SK-N-SH (cell line): ENCODE measurements at regions not wholly inside any gene's neighbourhood (a gene's known extent, or its start where the extent isn't known, plus 50 kb on each side); places are given as distances from the start of the nearest gene placed in this dataset.

ENCODE experiments used
- CTCF ChIA-PET: fragments of 300-600, 350-600 bp; formaldehyde crosslinking; extraction: SDS; loops from one replicate; lab custom pipeline; 2021; lab: Yijun Ruan, JAX
- POLR2A ChIA-PET: fragments of 350-600 bp; sonication (Branson Sonifier 250); formaldehyde crosslinking; extraction: SDS; loops from one replicate; lab custom pipeline; 2020; ENCODE audit warnings: antibody characterized with exemption, inconsistent platforms; lab: Yijun Ruan, JAX
- DNase-seq: peaks from one replicate; pipeline ENCODE4 v3.0.0; 2012
- H2AFZ ChIP-seq: fragments of 200-600 bp; sonication (generic); 2 replicates; pipeline ENCODE4 v1.8.1; 2016; ENCODE audit warnings: antibody characterized with exemption, mild to moderate bottlenecking, low read depth
- H3F3A ChIP-seq: fragments of 200-600 bp; sonication (generic); replicated peaks from 2 replicates; pipeline ENCODE3; 2016; ENCODE audit warnings: antibody characterized with exemption, mild to moderate bottlenecking; ENCODE audit not compliant: insufficient read depth
- H3K27ac ChIP-seq, 2 experiments: fragments of 200-500 bp in 1 of 2; fragments of 200-600 bp in 1 of 2; sonication (Bioruptor generic) in 1 of 2; sonication (generic), shearing (Covaris generic) in 1 of 2; 2 replicates each; pipeline versions ENCODE4 v1.5.1 to v1.6.1; 2014 to 2016; ENCODE audit warnings: low read depth in 2 of 2, inconsistent platforms in 1 of 2, low read length in 1 of 2, mild to moderate bottlenecking in 1 of 2, mixed read lengths in 1 of 2
- H3K27me3 ChIP-seq: fragments of 200-600 bp; sonication (generic), shearing (Covaris generic); 2 replicates; pipeline ENCODE4 v1.6.1; 2016; ENCODE audit warnings: mixed run types; ENCODE audit not compliant: insufficient read depth
- H3K36me3 ChIP-seq, 2 experiments: fragments of 200-500 bp in 1 of 2; fragments of 200-600 bp in 1 of 2; sonication (Bioruptor generic) in 1 of 2; sonication (generic) in 1 of 2; replicated peaks in 1 of 2; 2 replicates each; pipeline versions ENCODE3 to v1.5.1; 2014 to 2016; ENCODE audit warnings: low read length in 1 of 2, mild to moderate bottlenecking in 1 of 2; ENCODE audit not compliant: insufficient read depth in 2 of 2, control insufficient read depth in 1 of 2
- H3K4me1 ChIP-seq, 2 experiments: fragments of 200-500 bp in 1 of 2; fragments of 200-600 bp in 1 of 2; sonication (Bioruptor generic) in 1 of 2; sonication (generic), shearing (Covaris generic) in 1 of 2; 2 replicates each; pipeline versions ENCODE4 v1.5.1 to v1.6.1; 2014 to 2016; ENCODE audit warnings: low read depth in 1 of 2, low read length in 1 of 2, mixed run types in 1 of 2; ENCODE audit not compliant: insufficient read depth in 2 of 2, control insufficient read depth in 1 of 2
- H3K4me2 ChIP-seq: fragments of 200-600 bp; sonication (generic), shearing (Covaris generic); 2 replicates; pipeline ENCODE4 v1.6.1; 2017; ENCODE audit warnings: mixed run types
- H3K4me3 ChIP-seq, 2 experiments: fragments of 200-500 bp in 1 of 2; fragments of 200-600 bp in 1 of 2; sonication (Bioruptor generic) in 1 of 2; sonication (generic), shearing (Covaris generic) in 1 of 2; 2 replicates each; pipeline versions ENCODE4 v1.5.1 to v1.8.1; 2014 to 2016; ENCODE audit warnings: low read depth in 2 of 2, inconsistent platforms in 1 of 2, low read length in 1 of 2, mild to moderate bottlenecking in 1 of 2, mixed read lengths in 1 of 2, moderate library complexity in 1 of 2
- H3K79me2 ChIP-seq: fragments of 200-600 bp; sonication (generic); 2 replicates; pipeline ENCODE4 v1.8.1; 2017; ENCODE audit warnings: mild to moderate bottlenecking; ENCODE audit not compliant: insufficient read depth
- H3K9ac ChIP-seq: fragments of 200-600 bp; sonication (generic); 2 replicates; pipeline ENCODE4 v1.6.1; 2017; ENCODE audit warnings: mixed run types
- H3K9me2 ChIP-seq: fragments of 200-600 bp; sonication (generic); 2 replicates; pipeline ENCODE4 v1.6.1; 2017; ENCODE audit warnings: mixed run types
- H3K9me3 ChIP-seq: fragments of 200-600 bp; sonication (generic); 2 replicates; pipeline ENCODE4 v1.6.1; 2017; ENCODE audit warnings: mixed run types, mild to moderate bottlenecking, moderate library complexity
- H4K20me1 ChIP-seq: fragments of 200-600 bp; sonication (generic); 2 replicates; pipeline ENCODE4 v1.6.1; 2017; ENCODE audit warnings: mild to moderate bottlenecking, mixed run types; ENCODE audit not compliant: insufficient read depth
- FOSL2 ChIP-seq: IDR thresholded peaks from 2 replicates; pipeline ENCODE4 v1.4.0; 2012; ENCODE audit warnings: low read depth, mild to moderate bottlenecking, moderate library complexity, borderline replicate concordance
- FOXJ3 ChIP-seq: sonication (generic); formaldehyde crosslinking; IDR thresholded peaks from 2 replicates; pipeline ENCODE4 v1.5.1; 2020; ENCODE audit warnings: mild to moderate bottlenecking, missing genetic modification reagents
- NFIC ChIP-seq: IDR thresholded peaks from 2 replicates; pipeline ENCODE4 v1.4.0; 2012; ENCODE audit warnings: borderline replicate concordance
- NRF1 ChIP-seq: IDR thresholded peaks from 2 replicates; pipeline ENCODE4 v1.6.1; 2012; ENCODE audit warnings: low read depth, mild to moderate bottlenecking, low read length
- POLR2AphosphoS5 ChIP-seq: IDR thresholded peaks from 2 replicates; pipeline ENCODE4 v1.6.1; 2012; ENCODE audit warnings: low read depth, low read length
- RFX5 ChIP-seq: IDR thresholded peaks from 2 replicates; pipeline ENCODE4 v1.6.1; 2012; ENCODE audit warnings: mild to moderate bottlenecking, improper control_type of control experiment, low read length
- TCF12 ChIP-seq: IDR thresholded peaks from 2 replicates; pipeline ENCODE4 v1.4.0; 2012
- TEAD4 ChIP-seq: IDR thresholded peaks from 2 replicates; pipeline ENCODE4 v1.4.0; 2012; ENCODE audit warnings: mild to moderate bottlenecking, borderline replicate concordance; ENCODE audit not compliant: insufficient read depth
- WGBS: methylation state at CpG from one replicate; pipeline ENCODE4 v1.1.6; 2017; ENCODE audit warnings: low lambda C conversion rate; 5-methylcytosine and 5-hydroxymethylcytosine counted together
- TF ChIP-seq, protein P1 (sequence below): IDR thresholded peaks from 2 replicates; pipeline ENCODE4; 2012
- TF ChIP-seq, protein P2 (sequence below): fragments of 200-600 bp; sonication (generic); IDR thresholded peaks from 2 replicates; pipeline ENCODE4 v1.6.1; 2017; ENCODE audit warnings: antibody characterized with exemption, mild to moderate bottlenecking, moderate library complexity

DNA sequence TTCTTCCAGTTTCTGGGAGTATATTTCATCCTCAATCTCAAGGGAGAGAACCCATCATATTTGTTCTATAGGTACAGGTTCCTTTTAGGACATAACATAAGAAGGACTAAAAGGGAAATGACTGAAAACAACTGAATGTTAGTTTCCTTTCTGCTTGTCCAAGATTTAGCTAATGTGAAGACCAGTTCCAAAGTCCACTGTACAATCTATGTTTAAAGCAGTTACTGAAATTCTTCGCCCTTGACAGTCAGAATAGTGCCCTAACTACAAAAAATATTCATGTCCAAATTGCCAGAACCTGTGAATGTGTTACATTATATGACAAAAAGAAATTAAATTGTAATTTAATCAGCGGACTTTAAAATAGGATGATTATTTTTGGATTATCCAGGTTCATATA lies 466.3 kb upstream of the SETBP1 start:
- Histone ChIP-seq H3K79me2 (no peaks in the 10 kb centered on the region), H4K20me1 (no peaks in the 10 kb centered on the region), H3K9ac (no peak overlapping the region), H2AFZ (no peak overlapping the region), H3F3A (no peaks in the 10 kb centered on the region), H3K9me2 (no peaks in the 10 kb centered on the region), H3K4me1 (no peaks in the 10 kb centered on the region), H3K27me3 (no peaks in the 10 kb centered on the region), H3K36me3 (no peaks in the 10 kb centered on the region), H3K4me2 (no peak overlapping the region)
- WGBS = 84% methylated on average over 2 of the region's 2 CpGs
- CTCF ChIA-PET = no interaction called here
- no peak for DNase-seq
- POLR2A ChIA-PET = no interaction called here
- TF ChIP-seq, protein P1, sequence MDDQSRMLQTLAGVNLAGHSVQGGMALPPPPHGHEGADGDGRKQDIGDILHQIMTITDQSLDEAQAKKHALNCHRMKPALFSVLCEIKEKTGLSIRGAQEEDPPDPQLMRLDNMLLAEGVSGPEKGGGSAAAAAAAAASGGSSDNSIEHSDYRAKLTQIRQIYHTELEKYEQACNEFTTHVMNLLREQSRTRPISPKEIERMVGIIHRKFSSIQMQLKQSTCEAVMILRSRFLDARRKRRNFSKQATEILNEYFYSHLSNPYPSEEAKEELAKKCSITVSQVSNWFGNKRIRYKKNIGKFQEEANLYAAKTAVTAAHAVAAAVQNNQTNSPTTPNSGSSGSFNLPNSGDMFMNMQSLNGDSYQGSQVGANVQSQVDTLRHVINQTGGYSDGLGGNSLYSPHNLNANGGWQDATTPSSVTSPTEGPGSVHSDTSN = no peak
- TF ChIP-seq RFX5 = no peak
- TF ChIP-seq NFIC = no peak
- TF ChIP-seq NRF1 = no peak
- TF ChIP-seq FOXJ3 (CRISPR knock-in tag) = no peak
- TF ChIP-seq, all 33 proteins: peak for 0
- H3K27ac ChIP-seq = no peak overlapping the region
- no peak overlapping the region for H3K4me3 ChIP-seq
- H3K9me3 ChIP-seq = no peaks in the 10 kb centered on the region

DNA sequence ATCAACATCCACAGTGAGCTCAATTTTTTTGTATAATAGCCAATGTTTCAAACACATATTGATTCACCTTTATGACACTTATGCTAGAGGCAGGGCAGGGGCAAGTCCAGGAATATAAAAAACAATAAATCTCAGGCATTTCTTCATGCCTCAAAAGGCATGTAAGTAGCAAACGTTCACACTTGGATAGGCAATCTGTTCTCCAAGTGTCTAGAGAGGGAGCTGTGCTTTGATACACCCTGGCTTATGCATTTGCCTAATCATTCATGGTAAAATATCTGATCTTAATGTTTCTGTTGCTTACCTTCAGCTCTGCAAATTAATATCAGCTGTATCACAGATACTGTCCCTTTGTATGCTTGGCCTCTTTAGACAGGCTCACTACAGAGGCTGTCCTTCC lies 464.5 kb upstream of the SETBP1 start:
- Histone ChIP-seq H4K20me1 (no peaks in the 10 kb centered on the region), H3K9me2 (no peaks in the 10 kb centered on the region), H3K4me1 (no peaks in the 10 kb centered on the region), H2AFZ (no peak overlapping the region), H3F3A (no peaks in the 10 kb centered on the region), H3K27me3 (no peaks in the 10 kb centered on the region), H3K36me3 (no peaks in the 10 kb centered on the region), H3K9ac (no peak overlapping the region), H3K4me3 (no peak overlapping the region), H3K27ac (no peak overlapping the region), H3K9me3 (no peaks in the 10 kb centered on the region), H3K79me2 (no peaks in the 10 kb centered on the region), H3K4me2 (no peak overlapping the region)
- 60% methylated on average over 1 of the region's 1 CpG for WGBS
- no peak for DNase-seq
- TF ChIP-seq POLR2AphosphoS5 = no peak
- POLR2A ChIA-PET = no interaction called here
- CTCF ChIA-PET = no interaction called here

DNA sequence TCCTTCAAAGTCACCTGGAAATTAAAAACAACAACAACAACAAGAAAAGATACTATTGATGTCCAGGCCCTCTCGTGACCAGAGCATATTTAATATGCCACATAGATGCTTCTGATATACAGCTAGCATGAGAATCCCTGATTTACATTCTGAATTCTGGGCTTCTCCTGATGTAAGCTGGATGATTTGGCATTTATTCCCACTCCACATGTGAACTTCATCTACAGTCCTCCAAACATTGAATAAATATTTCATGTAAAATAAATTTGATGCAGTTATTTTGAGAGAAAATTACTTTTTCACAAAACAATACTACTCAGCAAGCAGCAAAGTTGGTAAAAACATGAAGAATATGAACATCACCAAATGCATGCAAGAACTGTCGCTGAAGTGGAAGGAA lies 453.2 kb upstream of the SETBP1 start:
- H3K4me3 ChIP-seq = no peak overlapping the region
- H4K20me1 ChIP-seq = no peaks in the 10 kb centered on the region
- peaks cover 17% of the 10 kb centered on the region for H3F3A ChIP-seq
- H3K4me2 ChIP-seq = no peak overlapping the region
- H3K9me3 ChIP-seq = no peaks in the 10 kb centered on the region
- H3K27ac ChIP-seq = no peak overlapping the region
- H3K79me2 ChIP-seq = no peaks in the 10 kb centered on the region
- no peak for DNase-seq
- no peaks in the 10 kb centered on the region for H3K36me3 ChIP-seq
- H3K9me2 ChIP-seq = no peaks in the 10 kb centered on the region
- H3K9ac ChIP-seq = no peak overlapping the region
- H3K27me3 ChIP-seq = no peaks in the 10 kb centered on the region
- no peak overlapping the region for H2AFZ ChIP-seq
- ChIA-PET CTCF (interaction anchor here (0.6 to 1.6 kb wide), 3 partner anchors 69 to 1049 kb away, joined by 3 to 4 read pairs (median 4); no protein-coding TSS in a partner anchor), POLR2A (no interaction called here)
- 61% methylated on average over 2 of the region's 2 CpGs for WGBS
- peaks cover 0 to 13% of the 10 kb centered on the region in 2 experiments; a peak in 3 of 4 replicates for H3K4me1 ChIP-seq
- TF ChIP-seq POLR2AphosphoS5 (no peak), TCF12 (no peak), FOSL2 (no peak), TEAD4 (no peak)
- TF ChIP-seq, protein P2, sequence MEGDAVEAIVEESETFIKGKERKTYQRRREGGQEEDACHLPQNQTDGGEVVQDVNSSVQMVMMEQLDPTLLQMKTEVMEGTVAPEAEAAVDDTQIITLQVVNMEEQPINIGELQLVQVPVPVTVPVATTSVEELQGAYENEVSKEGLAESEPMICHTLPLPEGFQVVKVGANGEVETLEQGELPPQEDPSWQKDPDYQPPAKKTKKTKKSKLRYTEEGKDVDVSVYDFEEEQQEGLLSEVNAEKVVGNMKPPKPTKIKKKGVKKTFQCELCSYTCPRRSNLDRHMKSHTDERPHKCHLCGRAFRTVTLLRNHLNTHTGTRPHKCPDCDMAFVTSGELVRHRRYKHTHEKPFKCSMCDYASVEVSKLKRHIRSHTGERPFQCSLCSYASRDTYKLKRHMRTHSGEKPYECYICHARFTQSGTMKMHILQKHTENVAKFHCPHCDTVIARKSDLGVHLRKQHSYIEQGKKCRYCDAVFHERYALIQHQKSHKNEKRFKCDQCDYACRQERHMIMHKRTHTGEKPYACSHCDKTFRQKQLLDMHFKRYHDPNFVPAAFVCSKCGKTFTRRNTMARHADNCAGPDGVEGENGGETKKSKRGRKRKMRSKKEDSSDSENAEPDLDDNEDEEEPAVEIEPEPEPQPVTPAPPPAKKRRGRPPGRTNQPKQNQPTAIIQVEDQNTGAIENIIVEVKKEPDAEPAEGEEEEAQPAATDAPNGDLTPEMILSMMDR = no peak
